Activated CD4-positive, alpha-beta T cell treated with anti-CD3 and anti-CD28 coated beads, Interleukin-2, amount 50 U/mL, for 4 hours (primary cell): ENCODE measurements at regions not wholly inside any gene's neighbourhood (a gene's known extent, or its start where the extent isn't known, plus 50 kb on each side); places are given as distances from the start of the nearest gene placed in this dataset.

Experiments used
- DNase-seq, 2 experiments: peaks; one replicate each; pipeline ENCODE4 v3.0.0-alpha.2; 2020

DNA sequence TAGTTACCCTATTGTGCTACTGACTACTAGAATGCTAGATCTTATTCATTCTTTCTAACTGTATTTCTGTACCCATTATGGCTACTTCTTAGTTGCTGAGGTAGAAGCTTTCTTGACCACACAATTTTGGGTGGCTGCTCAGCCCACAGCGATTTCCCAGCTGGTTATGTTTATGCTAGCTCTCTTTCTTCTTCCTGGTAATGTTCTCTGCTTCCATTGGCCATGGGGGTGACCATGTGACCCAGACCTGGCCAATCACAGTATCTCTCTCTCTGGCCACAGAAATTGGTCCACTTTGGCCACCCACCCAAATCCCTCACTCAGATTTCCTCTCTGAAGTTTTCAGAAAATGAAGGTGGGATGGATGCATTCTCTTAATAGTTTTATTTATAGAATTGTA lies 427.9 kb upstream of the CLINT1 start:
- DNase-seq: no peak

DNA sequence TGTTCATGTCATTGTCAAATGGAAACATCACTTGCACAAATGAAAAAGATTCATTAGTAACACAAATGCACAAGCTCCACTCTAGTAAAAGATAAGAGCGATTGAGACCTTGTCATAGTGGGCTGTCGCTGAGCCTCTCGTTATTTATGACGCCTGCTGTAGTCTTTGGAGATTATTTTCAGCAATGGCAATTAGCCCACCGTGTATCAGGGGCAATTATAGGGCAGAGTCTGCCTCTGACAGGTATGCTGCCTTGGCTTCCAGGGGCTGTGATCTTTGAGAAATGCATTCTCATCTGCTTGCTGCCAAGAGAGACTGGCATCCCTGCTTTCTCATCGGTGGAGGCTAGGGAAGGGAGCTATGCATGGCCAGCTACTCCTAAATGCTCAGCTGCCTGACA lies 426.8 kb upstream of the CLINT1 start:
- no peak for DNase-seq

DNA sequence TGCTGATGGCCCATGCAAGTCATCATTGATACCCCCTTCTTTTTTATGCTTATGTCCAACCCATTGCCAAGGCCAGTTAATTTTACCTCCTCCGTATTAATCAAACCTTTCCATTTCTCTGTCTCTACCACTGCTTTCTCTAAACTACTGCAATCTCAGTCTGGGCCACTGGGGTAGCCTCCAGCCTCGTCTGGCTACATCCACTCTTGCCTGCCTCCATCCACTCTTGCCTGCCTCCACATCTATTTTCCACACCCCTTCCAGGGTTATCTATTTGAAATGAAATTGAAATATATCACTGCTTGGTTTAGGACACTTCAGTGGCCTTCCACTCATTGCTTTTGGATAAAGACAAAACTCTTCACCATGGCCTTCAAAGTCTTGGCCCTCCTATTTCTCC lies 425.3 kb upstream of the CLINT1 start:
- no peak for DNase-seq

DNA sequence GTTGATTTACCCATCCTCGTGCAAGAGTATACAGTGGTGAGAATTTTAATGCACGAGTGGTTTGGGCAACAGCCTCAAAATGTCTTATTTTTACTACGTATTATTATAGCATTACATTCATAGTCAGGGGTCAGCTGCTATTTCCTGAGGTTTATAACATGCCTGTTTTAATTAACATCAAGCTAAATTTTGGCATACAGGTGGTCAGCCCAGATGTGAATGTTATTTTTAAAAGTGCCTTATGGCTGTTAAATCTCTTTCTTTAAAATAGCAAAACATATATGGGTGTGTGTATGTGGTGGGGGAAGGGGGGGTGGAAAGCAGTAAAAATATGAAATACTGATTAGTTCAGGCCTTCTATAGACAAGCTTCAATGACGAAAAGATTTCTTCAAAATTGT lies 424.5 kb upstream of the CLINT1 start:
- no peak for DNase-seq

DNA sequence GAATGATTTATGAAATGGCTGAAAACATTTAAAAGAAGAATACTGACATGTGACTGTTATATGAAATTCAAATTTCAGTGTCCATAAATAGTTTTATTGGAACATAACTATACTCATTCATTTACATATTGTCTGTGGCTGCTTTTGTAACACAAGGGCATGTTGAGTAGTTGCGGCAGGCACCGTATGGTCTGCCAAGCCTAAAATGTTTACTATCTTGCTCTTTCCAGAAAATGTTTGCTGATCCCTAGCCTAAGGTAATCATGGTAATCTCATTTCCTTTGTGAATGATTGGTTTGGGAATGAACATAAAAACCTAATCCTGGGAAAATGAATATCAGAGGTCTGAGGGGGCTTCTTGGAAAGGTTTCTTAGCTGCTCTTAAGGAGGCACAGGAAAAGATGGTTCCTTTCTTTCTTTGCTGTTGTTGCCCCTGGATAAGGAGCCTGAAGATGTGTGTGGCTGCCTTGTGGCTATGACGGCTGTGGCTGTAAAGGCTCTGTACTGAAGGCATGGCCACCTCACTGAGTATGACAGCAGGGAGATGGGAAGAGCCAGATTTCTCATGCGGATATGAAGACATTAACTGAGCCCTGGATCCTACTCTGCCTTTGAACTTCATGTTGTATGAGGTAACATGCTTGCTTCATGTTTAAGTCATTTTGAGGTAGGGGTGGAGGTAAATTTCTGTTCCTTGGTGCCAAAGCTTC lies 419.4 kb upstream of the CLINT1 start:
- DNase-seq: no peak

DNA sequence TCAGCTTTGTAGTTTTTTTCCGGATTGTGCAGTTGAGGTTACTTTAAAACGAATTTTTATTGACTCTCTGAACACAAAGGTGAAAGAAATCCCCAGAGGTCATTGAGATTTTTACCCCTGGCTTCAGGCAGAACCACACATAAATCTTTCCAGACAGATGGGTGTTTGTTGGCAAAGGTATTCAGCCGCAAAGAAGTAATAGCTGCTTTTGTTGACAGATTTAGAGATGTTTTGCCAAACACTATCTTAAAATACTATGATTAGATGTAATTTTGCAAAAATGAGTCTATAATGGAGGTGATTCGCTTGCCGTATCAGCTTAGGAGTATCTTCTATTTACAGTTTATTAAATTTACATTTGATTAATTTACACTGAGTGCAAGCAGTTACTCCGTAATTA lies 418.3 kb upstream of the CLINT1 start:
- no peak for DNase-seq

DNA sequence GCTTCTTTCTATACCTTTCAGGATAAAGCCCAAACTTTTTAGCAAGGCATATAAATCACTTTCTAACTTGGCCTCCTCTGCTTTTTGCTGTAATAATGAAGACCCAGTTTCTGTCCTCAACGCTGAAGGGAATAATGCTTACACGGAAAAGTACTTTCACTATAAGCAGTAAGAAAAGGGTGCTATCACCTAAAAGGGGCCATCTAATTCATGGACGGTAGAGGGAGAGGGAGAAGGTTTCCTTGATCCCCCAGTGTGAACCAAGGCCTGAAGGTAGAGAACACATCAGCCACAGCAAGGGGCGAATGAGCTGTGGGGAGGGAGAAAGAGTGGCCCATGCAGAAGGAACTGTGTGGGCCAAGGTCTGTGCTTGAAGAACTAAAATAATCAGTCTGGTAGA lies 417.7 kb upstream of the CLINT1 start:
- no peak for DNase-seq

DNA sequence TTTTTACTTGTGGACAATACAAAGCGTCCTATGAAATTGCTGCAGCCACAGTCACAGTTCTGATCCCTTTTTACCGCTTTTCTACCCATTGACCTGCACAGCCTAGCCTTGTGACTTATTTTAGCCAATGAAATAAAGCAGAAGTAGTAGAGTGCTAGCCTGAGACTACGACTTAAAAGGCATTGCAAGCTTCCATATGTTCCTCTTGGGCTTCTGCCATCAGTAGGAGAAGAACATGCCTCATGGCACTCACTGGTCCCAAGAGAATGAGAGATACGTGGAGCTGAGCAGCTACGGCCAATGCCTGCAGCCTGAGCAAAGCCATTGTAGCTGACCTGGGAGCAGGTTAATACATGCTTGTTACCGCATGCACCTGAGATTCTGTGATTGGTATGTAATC lies 416.6 kb upstream of the CLINT1 start:
- DNase-seq: no peak

DNA sequence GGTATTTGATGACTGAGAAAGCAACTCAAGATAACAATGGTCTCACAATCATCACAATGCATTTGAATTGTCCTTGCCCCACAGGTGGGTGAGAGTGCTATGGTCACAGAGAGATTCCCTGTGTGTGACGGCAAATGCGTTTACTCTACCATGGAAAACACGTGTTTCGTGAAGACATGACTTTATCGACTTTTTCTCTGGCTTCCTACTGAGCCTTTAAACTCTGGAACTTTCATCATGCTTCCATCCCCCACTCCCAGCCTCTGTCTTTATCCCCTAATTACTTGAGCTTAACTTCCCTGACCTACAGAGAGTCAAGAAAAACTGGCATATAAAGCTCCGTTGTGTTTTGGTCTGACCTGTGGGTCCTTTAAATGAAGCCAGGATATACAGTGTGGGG lies 414.1 kb upstream of the CLINT1 start:
- no peak for DNase-seq

DNA sequence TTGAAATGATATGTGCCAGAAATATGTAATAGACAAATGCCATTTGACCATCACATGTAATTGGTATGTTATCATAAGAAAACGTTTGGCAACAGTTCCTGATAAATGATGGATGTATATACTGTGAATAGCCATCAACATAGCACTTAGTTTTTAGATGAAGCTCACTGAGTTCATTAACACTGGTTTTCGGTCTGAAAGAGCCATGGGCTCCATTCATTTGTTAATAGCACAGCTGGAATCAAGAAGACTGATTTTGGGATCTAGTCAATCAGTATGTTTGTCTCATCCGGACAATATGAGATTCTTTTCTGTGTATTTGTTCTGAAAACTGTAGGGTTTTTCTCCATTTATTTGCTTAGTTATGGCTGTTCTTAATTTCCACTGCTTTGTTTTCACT lies 413.5 kb upstream of the CLINT1 start:
- DNase-seq: no peak

DNA sequence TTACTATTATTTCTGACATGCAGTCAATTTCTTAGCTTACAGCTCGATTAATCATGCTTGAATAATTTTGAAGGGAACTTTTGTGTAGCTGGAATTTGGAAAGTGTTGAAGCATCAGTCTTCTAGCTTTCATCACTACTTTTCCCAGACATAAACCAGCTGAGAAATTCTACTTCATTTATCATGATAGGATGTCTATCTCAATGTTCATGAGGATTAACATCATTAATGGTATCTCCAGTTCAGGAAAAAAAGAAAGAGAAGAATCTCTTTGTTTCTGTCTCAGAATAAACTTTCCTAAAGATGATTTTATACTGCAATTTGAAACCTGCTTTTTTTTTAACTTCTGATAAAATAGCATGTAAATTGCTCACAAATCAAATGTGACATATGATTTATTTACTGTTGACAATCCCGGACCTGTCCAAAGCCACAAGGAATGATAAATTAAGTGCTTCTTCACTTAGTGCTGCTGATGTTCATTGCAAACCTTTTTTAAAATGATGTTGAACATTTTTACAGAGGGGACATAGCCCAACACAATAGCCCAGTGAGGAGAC lies 412.1 kb upstream of the CLINT1 start:
- no peak for DNase-seq

DNA sequence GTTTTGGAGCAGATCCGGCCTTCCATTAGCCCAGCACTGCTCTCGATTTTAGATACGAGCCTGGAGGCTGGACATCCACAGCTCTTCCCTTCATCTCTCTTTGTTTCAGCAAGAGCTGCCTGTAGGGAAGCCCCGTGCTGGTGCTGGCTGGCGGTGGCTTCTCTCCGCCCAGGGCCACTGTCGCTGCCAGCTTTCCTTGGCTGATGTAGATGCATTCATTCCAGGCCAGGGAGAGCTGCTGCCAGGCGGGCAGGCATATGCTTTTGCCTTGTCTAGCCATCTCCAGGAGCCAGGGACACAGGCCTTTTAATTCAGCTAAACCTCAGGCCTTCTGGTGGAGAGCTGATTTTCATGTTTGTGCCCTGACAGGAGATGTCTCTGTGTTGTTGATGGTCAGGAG lies 409.3 kb upstream of the CLINT1 start:
- DNase-seq: no peak

DNA sequence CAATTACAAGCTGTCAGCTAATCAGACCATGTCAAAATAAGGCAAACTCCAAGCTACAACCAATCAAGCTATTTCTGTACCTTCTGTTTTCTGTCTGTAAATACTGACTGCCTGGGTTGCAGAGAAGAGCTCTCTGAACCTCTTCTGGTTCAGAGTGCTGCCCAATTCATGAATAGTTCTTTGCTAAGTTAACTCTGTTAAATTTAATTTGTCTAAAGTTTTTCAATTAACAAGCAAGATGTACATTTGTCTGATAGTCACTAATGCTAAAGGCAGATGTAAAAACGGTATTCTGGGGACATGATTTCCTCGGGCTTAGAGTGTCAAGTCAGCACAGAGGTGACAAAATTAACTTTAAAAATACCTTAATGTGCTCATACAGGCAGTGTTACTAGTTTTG lies 408.3 kb upstream of the CLINT1 start:
- no peak for DNase-seq

DNA sequence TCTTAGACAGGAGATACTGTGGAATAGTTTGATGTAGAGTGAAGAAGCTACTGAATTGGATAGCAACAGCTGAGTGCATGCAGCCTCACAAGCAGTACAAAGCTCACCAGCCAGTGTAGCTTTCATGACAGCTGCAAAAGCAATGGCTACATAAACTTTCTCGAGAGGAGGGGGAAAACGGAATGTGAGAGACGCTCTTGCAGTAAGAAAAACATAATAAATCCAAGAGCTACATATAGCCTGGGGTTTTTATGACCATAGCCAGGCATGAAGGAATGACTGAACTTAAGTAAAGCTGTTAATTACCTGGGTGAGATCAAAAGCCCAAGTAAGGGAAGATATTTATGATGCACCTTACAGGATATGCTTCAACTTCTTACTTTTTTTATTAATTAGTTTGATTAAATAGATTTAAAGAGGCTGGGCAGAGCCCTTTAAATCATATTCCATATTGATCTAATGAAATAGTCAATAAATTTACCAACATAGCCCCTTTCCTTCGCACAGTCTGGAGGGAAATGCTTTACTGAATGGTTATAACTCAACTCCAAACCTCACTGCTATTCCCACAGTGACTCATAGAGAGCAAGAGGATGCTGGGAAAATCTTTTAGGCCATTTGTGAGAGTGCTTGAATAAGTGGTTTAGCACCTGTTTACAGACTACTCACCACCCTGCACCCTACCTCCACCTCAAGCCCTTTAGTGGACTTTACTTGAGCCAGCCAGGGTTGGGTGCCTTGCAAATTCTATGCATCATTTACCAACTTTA lies 407.2 kb upstream of the CLINT1 start:
- DNase-seq: no peak

DNA sequence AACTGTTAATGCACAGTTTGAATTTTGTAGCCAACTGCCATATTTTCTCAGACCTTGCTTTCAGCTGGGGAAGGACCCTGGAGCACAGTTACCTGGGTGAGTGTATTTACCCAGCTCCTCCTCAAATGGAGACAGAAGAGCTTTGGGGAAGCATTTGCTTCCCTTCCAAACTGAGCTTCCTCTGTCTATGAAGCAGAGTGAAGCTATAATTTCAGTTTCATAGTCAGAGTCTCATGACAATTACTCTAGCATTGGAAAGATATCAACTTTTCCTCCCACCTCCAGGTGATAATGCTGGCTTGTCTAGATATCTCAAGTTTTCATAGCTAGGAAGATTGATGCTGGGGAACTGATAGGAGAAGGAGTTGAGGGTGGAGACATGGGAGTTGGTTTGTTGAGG lies 406.4 kb upstream of the CLINT1 start:
- DNase-seq: no peak

DNA sequence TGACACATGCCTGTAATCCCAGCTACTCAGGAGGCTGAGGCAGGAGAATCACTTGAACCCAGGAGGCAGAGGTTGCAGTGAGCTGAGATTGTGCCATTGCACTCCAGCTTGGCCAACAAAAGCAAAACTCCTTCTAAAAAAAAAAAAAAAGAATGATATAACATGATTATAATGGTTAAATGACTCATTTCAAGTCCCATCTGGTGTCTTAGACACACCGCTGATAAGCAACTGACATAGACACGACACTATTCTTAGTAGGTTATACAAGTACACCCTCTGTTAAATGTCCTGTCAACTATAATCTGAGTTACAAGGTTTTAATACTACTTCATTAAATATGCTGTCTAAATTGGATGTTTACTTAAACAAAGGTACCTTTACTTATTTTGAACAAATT lies 405.3 kb upstream of the CLINT1 start:
- no peak for DNase-seq

DNA sequence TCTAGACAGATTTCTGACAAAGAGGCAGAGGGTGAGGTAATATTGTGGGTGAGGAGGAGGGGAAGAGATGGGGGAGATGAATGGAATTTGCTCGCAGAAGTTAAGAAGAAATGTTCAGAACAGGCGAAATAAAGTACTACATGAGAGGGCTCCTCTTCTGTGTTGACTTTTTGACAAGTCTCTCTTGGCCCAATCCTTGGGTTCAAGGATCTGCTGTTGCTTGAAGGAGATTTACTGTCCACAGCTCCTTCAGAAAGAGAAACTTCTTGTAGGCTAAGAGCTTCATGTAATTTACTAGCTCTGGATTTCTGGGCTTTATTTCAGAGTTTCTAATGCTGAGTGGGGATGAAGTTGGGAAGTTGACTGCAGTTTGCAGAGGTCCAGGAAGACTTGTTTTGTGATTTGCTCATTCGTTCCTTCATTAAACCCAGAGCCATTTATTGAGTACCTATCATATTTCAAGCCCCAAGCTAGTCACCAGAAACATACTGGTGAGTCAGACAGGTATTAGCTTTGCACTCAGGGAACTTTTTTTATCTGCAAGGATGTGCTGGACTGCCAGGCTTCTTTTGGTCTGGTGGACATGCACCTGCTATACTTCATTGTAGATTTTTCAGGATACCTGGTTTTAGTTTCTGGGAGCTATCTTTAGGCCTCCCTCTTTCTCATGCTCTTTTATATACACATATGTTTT lies 402.9 kb upstream of the CLINT1 start:
- no peak for DNase-seq

DNA sequence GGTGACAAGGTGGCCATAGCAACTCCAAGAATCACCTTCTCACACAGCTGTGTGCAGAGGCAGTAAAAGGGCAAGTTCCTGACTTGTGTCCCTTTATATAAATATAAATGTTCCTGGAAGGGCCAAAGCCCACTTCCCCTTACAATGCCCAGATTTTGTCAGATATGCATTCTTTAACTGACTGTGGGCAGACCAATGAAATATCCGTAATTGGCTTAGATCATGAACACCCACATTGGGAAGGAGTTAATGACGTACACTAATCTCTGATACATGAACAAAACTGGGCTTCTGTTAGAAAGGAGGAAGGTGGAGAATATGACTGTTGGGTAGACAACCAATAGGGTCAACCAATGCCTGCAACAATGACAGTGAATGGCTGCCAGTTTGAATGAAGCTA lies 397.2 kb upstream of the CLINT1 start:
- DNase-seq: no peak

DNA sequence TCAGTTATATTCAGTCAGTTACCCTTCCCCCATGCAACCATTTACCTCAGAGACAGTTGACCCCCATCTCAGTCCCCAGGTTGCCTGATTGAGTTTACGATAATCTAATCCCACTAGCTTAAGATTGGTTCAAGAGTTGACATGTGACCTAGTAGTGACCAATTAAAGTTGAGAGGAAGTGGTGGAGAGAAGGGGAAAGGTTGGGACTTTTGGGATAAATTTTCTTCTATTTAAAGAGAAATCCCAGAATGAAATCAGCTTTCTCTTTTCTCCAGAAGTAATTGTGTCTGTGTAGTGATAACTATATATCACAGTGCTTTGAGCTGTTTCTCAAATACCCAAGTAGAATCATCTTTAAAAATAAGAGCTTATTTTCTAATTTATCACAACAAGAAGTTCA lies 396.7 kb upstream of the CLINT1 start:
- no peak for DNase-seq

DNA sequence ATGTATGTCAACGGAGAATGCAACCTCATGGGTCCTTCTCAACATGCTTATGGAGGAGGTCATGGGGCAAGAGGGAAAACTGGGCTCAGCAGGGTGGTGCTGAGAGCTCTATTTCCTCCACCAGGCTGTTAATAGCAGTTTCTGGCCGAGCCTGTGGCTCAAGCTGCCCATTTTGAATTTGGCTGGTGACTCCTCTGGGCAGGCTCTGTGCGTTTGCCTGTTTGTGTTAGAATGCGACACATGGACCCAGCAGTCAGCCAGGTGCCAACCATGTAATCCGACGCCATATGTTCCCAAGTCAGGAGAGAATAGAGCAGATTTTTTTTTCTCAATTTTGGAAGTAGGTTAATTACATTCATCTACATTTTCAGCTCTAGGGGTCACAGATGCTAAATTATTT lies 387.7 kb upstream of the CLINT1 start:
- DNase-seq: no peak

DNA sequence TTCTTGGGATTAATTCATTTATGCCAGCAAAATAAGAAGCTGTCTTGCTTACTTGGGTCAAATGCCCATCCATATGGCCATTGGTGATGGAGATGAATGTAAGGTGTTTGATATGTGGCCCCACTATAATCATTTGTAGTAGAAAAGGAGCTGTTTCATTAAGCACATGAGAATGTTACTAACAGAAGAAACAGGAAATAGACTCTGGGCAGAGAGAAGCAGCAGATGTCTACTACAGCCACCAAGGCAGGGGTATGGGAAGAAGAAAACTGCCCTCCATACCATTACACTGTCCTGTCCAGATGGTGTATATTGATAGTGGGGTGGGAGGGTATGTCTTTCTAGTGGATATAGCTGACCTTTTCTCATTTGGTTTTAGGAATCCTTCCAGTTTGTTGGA lies 386.6 kb upstream of the CLINT1 start:
- DNase-seq: no peak

DNA sequence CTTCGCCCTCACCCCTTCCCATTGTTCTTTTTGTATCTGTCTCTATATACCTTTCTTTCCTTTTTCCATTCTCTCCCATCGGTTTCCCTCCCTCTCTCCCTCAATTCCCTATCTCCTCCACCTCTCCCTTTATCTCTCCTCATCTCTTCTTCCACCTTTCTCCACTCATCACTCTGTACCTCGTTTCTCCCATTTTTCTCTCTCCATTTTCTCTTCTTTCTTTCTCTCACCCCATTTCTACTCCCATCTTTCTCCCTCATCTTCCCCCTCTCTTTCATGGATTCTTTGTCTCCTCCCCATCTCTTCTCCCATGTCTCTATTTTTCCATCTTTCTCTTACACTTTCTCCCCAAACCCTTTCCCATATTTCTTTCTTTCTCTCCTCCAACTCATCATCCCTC lies 385.9 kb upstream of the CLINT1 start:
- DNase-seq: no peak

DNA sequence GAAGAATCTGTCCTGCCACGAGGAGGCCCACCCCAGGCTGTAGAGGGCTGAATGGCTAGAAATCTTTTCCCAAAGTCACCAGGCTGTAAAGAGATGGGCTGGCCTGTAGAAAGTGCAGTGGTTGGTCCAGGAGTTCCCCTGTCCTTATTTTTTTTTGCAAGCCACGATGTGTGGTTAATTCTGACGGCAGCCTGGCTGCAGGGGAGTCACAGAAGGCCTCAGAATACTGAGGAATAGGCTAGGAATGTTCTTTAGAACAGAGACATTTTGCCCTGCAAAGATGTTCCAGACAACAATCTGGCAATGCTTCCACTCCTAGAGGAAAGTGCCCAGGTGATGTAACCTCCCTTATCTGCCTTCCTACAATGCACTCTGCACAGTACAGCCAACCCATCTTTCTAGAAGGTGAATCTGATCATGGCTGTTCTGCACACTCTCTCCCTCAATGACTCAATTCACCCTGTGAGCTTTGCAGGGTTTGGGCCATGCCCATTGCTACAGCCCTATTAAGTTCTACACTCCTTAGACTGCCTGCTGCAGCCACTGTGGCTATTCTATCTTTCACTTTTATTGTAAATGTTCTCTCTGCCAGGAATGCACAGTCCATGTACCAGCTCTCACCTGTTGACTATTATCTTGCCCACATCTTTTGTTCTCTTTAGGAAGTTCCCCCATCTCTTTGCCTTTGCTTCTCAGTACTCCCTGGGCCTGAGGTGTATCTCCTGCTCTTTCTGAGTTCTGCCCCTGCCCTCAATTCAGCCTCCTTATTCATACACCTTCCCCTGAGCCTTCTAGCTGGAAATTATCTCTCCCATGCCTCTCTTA lies 377.8 kb upstream of the CLINT1 start:
- DNase-seq: no peak
